ENCODE measurements at regions not wholly inside any gene's neighbourhood (a gene's known extent, or its start where the extent isn't known, plus 50 kb on each side); places are given as distances from the start of the nearest gene placed in this dataset.
"Not testable (repeated sequence)": the region's sequence is repeated elsewhere in the genome, so short reads cannot be mapped to it uniquely, and the experiment has no call there.

- Histone ChIP-seq H4K91ac (ENCODE audit: low read depth, low read length) (no peak overlapping the region), H3K79me2 (ENCODE audit: control insufficient read depth, insufficient read depth, low read length, poor library complexity) (no peaks in the 10 kb centered on the region), H3K4me3 (ENCODE audit: low read depth, low read length) (no peak overlapping the region), H3K4me1 (ENCODE audit: control insufficient read depth in 1 of 2, insufficient read depth in 2 of 2, low read length in 2 of 2) (peaks cover 2 to 5% of the 10 kb centered on the region in 2 experiments), H3K14ac (ENCODE audit: low read length) (no peak overlapping the region), H2BK12ac (ENCODE audit: low read length) (no peak overlapping the region), H3K27ac (ENCODE audit: low read depth, low read length) (no peak overlapping the region), H3K27me3 (ENCODE audit: insufficient read depth, low read length) (no peaks in the 10 kb centered on the region), H3K79me1 (ENCODE audit: low read length) (no peaks in the 10 kb centered on the region), H3K9ac (ENCODE audit: low read length) (no peak overlapping the region), H2AK5ac (ENCODE audit: low read length) (no peak overlapping the region), H3K9me3 (ENCODE audit: insufficient read depth, low read depth, low read length) (no peaks in the 10 kb centered on the region), H4K12ac (ENCODE audit: low read depth, low read length) (no peak overlapping the region), H3K18ac (ENCODE audit: low read length) (no peak overlapping the region), H3K4me2 (ENCODE audit: low read length) (no peak overlapping the region), H4K8ac (ENCODE audit: low read depth, low read length) (no peak overlapping the region), H2BK120ac (ENCODE audit: insufficient read depth, low read length, poor library complexity) (no peak overlapping the region), H3K36me3 (ENCODE audit: control insufficient read depth in 1 of 2, insufficient read depth in 2 of 2, low read length in 2 of 2) (no peaks in the 10 kb centered on the region), H2BK5ac (ENCODE audit: low read depth, low read length, poor library complexity) (no peak overlapping the region), H3K23ac (ENCODE audit: low read length) (no peak overlapping the region), H2AFZ (ENCODE audit: insufficient read depth, low read length, poor library complexity) (no peak overlapping the region), H3K4ac (ENCODE audit: low read depth, low read length) (no peak overlapping the region)
- no CpG with 5 or more reads among the region's 3 CpGs for WGBS (ENCODE audit: extremely low coverage, insufficient coverage, insufficient read length)
- DNase-seq, result peak in 1 of 2 donors; percentile 20
These were observed 53.0 kb upstream of the ST3GAL6 start for GRCh38 chr3:98710067-98710659.

GRCh38 chr3:98711426-98711825 lies 51.7 kb upstream of the ST3GAL6 start:
- H2AFZ ChIP-seq (ENCODE audit: insufficient read depth, low read length, poor library complexity), result no peak overlapping the region
- H2BK120ac ChIP-seq (ENCODE audit: insufficient read depth, low read length, poor library complexity), result no peak overlapping the region
- H2BK12ac ChIP-seq (ENCODE audit: low read length), result no peak overlapping the region
- no peak overlapping the region for H4K12ac ChIP-seq (ENCODE audit: low read depth, low read length)
- H3K27me3 ChIP-seq (ENCODE audit: insufficient read depth, low read length), result no peaks in the 10 kb centered on the region
- H3K4me2 ChIP-seq (ENCODE audit: low read length), result no peak overlapping the region
- no peak for DNase-seq
- no peak overlapping the region for H3K27ac ChIP-seq (ENCODE audit: low read depth, low read length)
- no peaks in the 10 kb centered on the region for H3K79me2 ChIP-seq (ENCODE audit: control insufficient read depth, insufficient read depth, low read length, poor library complexity)
- H3K4ac ChIP-seq (ENCODE audit: low read depth, low read length), result no peak overlapping the region
- H3K36me3 ChIP-seq (ENCODE audit: control insufficient read depth in 1 of 2, insufficient read depth in 2 of 2, low read length in 2 of 2), result no peaks in the 10 kb centered on the region
- no peak overlapping the region for H2BK5ac ChIP-seq (ENCODE audit: low read depth, low read length, poor library complexity)
- no peak overlapping the region for H3K23ac ChIP-seq (ENCODE audit: low read length)
- no peak overlapping the region for H2AK5ac ChIP-seq (ENCODE audit: low read length)
- no peak overlapping the region for H3K14ac ChIP-seq (ENCODE audit: low read length)
- no peak overlapping the region for H3K4me3 ChIP-seq (ENCODE audit: low read depth, low read length)
- no peak overlapping the region for H3K18ac ChIP-seq (ENCODE audit: low read length)
- H3K79me1 ChIP-seq (ENCODE audit: low read length), result no peaks in the 10 kb centered on the region
- H4K8ac ChIP-seq (ENCODE audit: low read depth, low read length), result no peak overlapping the region
- no CpG with 5 or more reads among the region's 2 CpGs for WGBS (ENCODE audit: extremely low coverage, insufficient coverage, insufficient read length)
- no peaks in the 10 kb centered on the region for H3K9me3 ChIP-seq (ENCODE audit: insufficient read depth, low read depth, low read length)
- no peak overlapping the region for H3K9ac ChIP-seq (ENCODE audit: low read length)
- no peak overlapping the region for H4K91ac ChIP-seq (ENCODE audit: low read depth, low read length)
- peaks cover 2 to 5% of the 10 kb centered on the region in 2 experiments for H3K4me1 ChIP-seq (ENCODE audit: control insufficient read depth in 1 of 2, insufficient read depth in 2 of 2, low read length in 2 of 2)

GRCh38 chr3:98712726-98713125 lies 50.4 kb upstream of the ST3GAL6 start:
- Histone ChIP-seq H2BK5ac (ENCODE audit: low read depth, low read length, poor library complexity) (no peak overlapping the region), H3K79me2 (ENCODE audit: control insufficient read depth, insufficient read depth, low read length, poor library complexity) (no peaks in the 10 kb centered on the region), H3K18ac (ENCODE audit: low read length) (no peak overlapping the region), H2AK5ac (ENCODE audit: low read length) (no peak overlapping the region), H3K4me1 (ENCODE audit: control insufficient read depth in 1 of 2, insufficient read depth in 2 of 2, low read length in 2 of 2) (peaks cover 2 to 5% of the 10 kb centered on the region in 2 experiments), H3K79me1 (ENCODE audit: low read length) (no peaks in the 10 kb centered on the region), H2BK120ac (ENCODE audit: insufficient read depth, low read length, poor library complexity) (no peak overlapping the region), H3K4ac (ENCODE audit: low read depth, low read length) (no peak overlapping the region), H3K9me3 (ENCODE audit: insufficient read depth, low read depth, low read length) (no peaks in the 10 kb centered on the region), H3K27ac (ENCODE audit: low read depth, low read length) (no peak overlapping the region), H2AFZ (ENCODE audit: insufficient read depth, low read length, poor library complexity) (no peak overlapping the region), H4K12ac (ENCODE audit: low read depth, low read length) (no peak overlapping the region), H3K9ac (ENCODE audit: low read length) (no peak overlapping the region), H4K91ac (ENCODE audit: low read depth, low read length) (no peak overlapping the region), H3K14ac (ENCODE audit: low read length) (no peak overlapping the region), H4K8ac (ENCODE audit: low read depth, low read length) (no peak overlapping the region), H2BK12ac (ENCODE audit: low read length) (no peak overlapping the region), H3K4me2 (ENCODE audit: low read length) (no peak overlapping the region), H3K36me3 (ENCODE audit: control insufficient read depth in 1 of 2, insufficient read depth in 2 of 2, low read length in 2 of 2) (no peaks in the 10 kb centered on the region), H3K23ac (ENCODE audit: low read length) (no peak overlapping the region), H3K4me3 (ENCODE audit: low read depth, low read length) (no peak overlapping the region), H3K27me3 (ENCODE audit: insufficient read depth, low read length) (no peaks in the 10 kb centered on the region)
- no CpG with 5 or more reads among the region's 6 CpGs for WGBS (ENCODE audit: extremely low coverage, insufficient coverage, insufficient read length)
- peak; percentile 85 to 95 for DNase-seq

DNA sequence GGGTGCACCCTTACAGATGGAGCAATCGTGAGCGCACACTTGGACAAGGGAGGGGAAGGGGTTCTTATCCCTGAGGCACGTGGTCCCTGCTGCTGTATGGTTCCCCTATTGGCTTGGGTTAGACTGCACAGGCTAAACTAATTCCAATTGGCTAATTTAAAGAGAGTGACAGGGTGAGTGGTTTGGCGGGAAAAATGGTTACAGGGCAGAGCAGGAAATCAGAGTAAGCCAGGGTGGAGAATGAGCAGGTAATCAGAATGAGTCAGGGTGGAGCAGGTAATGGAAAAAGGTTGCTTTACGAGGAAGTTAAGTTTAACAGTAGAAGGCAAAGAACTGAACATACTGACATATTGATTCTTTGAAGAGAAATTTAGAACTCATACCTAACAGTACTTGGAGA lies 49.8 kb upstream of the ST3GAL6 start:
- not testable (repeated sequence) for H2AFZ ChIP-seq (ENCODE audit: insufficient read depth, low read length, poor library complexity); H3K18ac ChIP-seq (ENCODE audit: low read length); H4K91ac ChIP-seq (ENCODE audit: low read depth, low read length); H3K14ac ChIP-seq (ENCODE audit: low read length); H3K79me1 ChIP-seq (ENCODE audit: low read length); DNase-seq; H3K4ac ChIP-seq (ENCODE audit: low read depth, low read length); H3K36me3 ChIP-seq (ENCODE audit: control insufficient read depth in 1 of 2, insufficient read depth in 2 of 2, low read length in 2 of 2); H3K4me3 ChIP-seq (ENCODE audit: low read depth, low read length); H3K9ac ChIP-seq (ENCODE audit: low read length); H2BK120ac ChIP-seq (ENCODE audit: insufficient read depth, low read length, poor library complexity); H2AK5ac ChIP-seq (ENCODE audit: low read length); H3K27me3 ChIP-seq (ENCODE audit: insufficient read depth, low read length); H3K27ac ChIP-seq (ENCODE audit: low read depth, low read length); H4K12ac ChIP-seq (ENCODE audit: low read depth, low read length); H2BK5ac ChIP-seq (ENCODE audit: low read depth, low read length, poor library complexity); H3K23ac ChIP-seq (ENCODE audit: low read length); H3K9me3 ChIP-seq (ENCODE audit: insufficient read depth, low read depth, low read length); H4K8ac ChIP-seq (ENCODE audit: low read depth, low read length); H3K4me2 ChIP-seq (ENCODE audit: low read length); H3K79me2 ChIP-seq (ENCODE audit: control insufficient read depth, insufficient read depth, low read length, poor library complexity); H3K4me1 ChIP-seq (ENCODE audit: control insufficient read depth in 1 of 2, insufficient read depth in 2 of 2, low read length in 2 of 2); H2BK12ac ChIP-seq (ENCODE audit: low read length)
- no CpG with 5 or more reads among the region's 5 CpGs for WGBS (ENCODE audit: extremely low coverage, insufficient coverage, insufficient read length)
